Osteoblast (primary cell): ENCODE measurements at regions not wholly inside any gene's neighbourhood (a gene's known extent, or its start where the extent isn't known, plus 50 kb on each side); places are given as distances from the start of the nearest gene placed in this dataset.

ENCODE experiments used
- DNase-seq: peaks from one replicate; pipeline ENCODE4 v3.0.0; 2011; ENCODE audit warnings: low spot score, mixed read lengths; ENCODE audit not compliant: insufficient read length; ENCODE audit errors: missing footprints
- H2AFZ ChIP-seq: 2 replicates; pipeline ENCODE4 v1.6.0; 2011; ENCODE audit warnings: mild to moderate bottlenecking, low read length
- H3K27ac ChIP-seq: 2 replicates; pipeline ENCODE4 v1.5.1; 2011; ENCODE audit warnings: mild to moderate bottlenecking, low read depth, low read length, moderate library complexity
- H3K27me3 ChIP-seq: 2 replicates; pipeline ENCODE4 v1.6.0; 2012; ENCODE audit warnings: mild to moderate bottlenecking, control low read depth, inconsistent platforms, low read length, moderate library complexity; ENCODE audit not compliant: insufficient read depth
- H3K36me3 ChIP-seq: 2 replicates; pipeline ENCODE4 v1.5.1; 2011; ENCODE audit warnings: mild to moderate bottlenecking, low read length, control low read depth, moderate library complexity; ENCODE audit not compliant: insufficient read depth
- H3K4me1 ChIP-seq: 2 replicates; pipeline ENCODE4 v1.5.1; 2011; ENCODE audit warnings: mild to moderate bottlenecking, low read length, control low read depth, moderate library complexity; ENCODE audit not compliant: insufficient read depth
- H3K4me2 ChIP-seq: 2 replicates; pipeline ENCODE4 v1.6.0; 2011; ENCODE audit warnings: mild to moderate bottlenecking, low read length; ENCODE audit not compliant: insufficient read depth
- H3K4me3 ChIP-seq: fragments of 200-600 bp; sonication (generic); 3 replicates; pipeline ENCODE4 v1.5.1; 2012; ENCODE audit warnings: mild to moderate bottlenecking, low read length, inconsistent platforms; ENCODE audit not compliant: insufficient read depth
- H3K79me2 ChIP-seq: 2 replicates; pipeline ENCODE4 v1.6.0; 2012; ENCODE audit warnings: mild to moderate bottlenecking, low read length, control low read depth, inconsistent platforms; ENCODE audit not compliant: insufficient read depth
- H3K9me3 ChIP-seq: 2 replicates; pipeline ENCODE4 v1.5.1; 2011; ENCODE audit warnings: low read depth, low read length, control low read depth
- H4K20me1 ChIP-seq: 2 replicates; pipeline ENCODE4 v1.6.0; 2012; ENCODE audit warnings: mild to moderate bottlenecking, low read length, control low read depth; ENCODE audit not compliant: insufficient read depth
- TF ChIP-seq, protein P1 (sequence below): IDR thresholded peaks from 2 replicates; pipeline ENCODE4 v1.5.1; 2011; ENCODE audit warnings: mild to moderate bottlenecking, low read depth, low read length, moderate library complexity; ENCODE audit errors: extremely low read depth

DNA sequence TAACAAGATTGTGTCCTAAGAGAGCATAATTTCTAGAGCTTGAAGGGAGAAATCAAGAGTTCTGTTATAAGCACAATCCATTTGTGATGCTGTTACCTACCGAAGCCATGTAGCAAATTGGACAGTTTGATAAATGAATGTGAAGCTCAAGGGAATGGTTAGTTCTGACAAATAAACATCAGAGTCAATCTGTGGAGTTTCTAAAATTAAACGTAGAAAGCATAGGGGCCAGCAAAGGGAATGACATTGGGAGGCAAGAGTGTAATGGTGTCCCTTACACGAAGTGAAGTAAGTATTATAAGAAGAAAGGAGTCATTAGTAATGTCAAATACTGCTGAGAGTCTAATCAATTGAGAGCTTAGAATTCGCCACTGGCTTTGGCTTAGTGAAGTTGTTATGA is 200.2 kb upstream of the SLITRK1 start:
- no peaks in the 10 kb centered on the region for H3K27me3 ChIP-seq
- H3K4me1 ChIP-seq, result no peaks in the 10 kb centered on the region
- TF ChIP-seq, protein P1, sequence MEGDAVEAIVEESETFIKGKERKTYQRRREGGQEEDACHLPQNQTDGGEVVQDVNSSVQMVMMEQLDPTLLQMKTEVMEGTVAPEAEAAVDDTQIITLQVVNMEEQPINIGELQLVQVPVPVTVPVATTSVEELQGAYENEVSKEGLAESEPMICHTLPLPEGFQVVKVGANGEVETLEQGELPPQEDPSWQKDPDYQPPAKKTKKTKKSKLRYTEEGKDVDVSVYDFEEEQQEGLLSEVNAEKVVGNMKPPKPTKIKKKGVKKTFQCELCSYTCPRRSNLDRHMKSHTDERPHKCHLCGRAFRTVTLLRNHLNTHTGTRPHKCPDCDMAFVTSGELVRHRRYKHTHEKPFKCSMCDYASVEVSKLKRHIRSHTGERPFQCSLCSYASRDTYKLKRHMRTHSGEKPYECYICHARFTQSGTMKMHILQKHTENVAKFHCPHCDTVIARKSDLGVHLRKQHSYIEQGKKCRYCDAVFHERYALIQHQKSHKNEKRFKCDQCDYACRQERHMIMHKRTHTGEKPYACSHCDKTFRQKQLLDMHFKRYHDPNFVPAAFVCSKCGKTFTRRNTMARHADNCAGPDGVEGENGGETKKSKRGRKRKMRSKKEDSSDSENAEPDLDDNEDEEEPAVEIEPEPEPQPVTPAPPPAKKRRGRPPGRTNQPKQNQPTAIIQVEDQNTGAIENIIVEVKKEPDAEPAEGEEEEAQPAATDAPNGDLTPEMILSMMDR, result no peak
- H2AFZ ChIP-seq, result no peak overlapping the region
- H3K36me3 ChIP-seq, result no peaks in the 10 kb centered on the region
- no peaks in the 10 kb centered on the region for H3K9me3 ChIP-seq
- H4K20me1 ChIP-seq, result no peaks in the 10 kb centered on the region
- H3K27ac ChIP-seq, result no peak overlapping the region
- H3K79me2 ChIP-seq, result no peaks in the 10 kb centered on the region
- DNase-seq, result no peak
- H3K4me2 ChIP-seq, result no peak overlapping the region
- no peak overlapping the region for H3K4me3 ChIP-seq

DNA sequence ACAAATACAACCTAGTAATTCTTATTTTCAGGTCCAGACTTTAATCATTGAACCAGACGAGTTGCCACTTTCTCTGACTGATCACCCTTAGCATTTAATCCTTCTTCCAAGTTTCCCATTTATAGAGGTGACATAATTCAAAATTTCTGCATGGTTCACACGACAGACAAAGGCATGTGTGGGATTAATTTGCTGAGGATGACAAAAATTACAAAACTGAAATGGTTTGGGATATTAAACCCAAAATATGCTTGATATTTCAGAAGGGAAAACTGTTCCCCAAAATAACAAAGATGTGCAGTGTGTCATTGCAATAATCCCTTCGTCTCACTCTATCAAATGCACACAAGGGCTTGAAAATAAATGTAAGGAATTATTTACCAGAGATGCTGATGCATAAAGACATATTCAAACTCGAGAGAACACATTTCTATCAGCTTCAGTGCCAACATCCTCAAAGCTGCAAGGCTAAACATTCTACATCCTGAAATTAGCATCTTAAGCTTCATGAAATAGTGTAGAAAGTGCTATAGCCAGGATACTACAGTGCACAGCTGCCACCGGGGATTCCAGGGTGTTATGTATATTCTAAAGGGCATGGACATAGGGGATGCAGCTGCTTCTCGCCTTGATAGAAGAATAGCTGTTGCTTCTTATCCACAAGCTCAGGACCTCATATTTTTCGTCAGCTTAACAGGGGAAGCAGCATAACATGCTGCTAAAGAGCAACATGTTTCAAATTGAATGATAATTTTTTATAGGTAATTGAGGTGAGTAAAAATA is 198.7 kb upstream of the SLITRK1 start:
- H3K27ac ChIP-seq, result no peak overlapping the region
- H2AFZ ChIP-seq, result no peak overlapping the region
- H3K36me3 ChIP-seq, result no peaks in the 10 kb centered on the region
- DNase-seq, result no peak
- H3K4me2 ChIP-seq, result no peak overlapping the region
- H3K27me3 ChIP-seq, result no peaks in the 10 kb centered on the region
- no peaks in the 10 kb centered on the region for H3K9me3 ChIP-seq
- H3K4me3 ChIP-seq, result no peak overlapping the region
- H3K79me2 ChIP-seq, result no peaks in the 10 kb centered on the region
- no peaks in the 10 kb centered on the region for H3K4me1 ChIP-seq
- H4K20me1 ChIP-seq, result no peaks in the 10 kb centered on the region
- TF ChIP-seq, protein P1, result no peak

DNA sequence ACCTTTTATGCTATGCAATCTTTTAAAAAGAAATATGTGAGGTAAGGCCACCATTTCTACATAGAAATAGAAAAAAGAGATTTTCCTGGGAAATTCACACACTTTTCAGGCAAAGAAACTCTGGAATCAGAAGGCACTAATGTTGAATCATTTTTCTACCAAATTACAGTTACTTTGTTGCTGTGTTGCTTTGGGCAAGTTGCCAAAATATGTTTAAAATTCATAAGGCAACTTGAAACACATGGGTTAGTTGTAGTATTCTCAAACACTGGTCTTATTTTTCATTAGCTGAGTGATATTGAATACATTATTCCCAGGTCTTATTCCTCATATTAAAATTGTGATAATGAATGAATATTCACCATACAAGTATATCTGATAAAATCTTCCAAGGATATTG is 195.0 kb upstream of the SLITRK1 start:
- H3K4me3 ChIP-seq, result no peak overlapping the region
- TF ChIP-seq, protein P1, result no peak
- H3K36me3 ChIP-seq, result no peaks in the 10 kb centered on the region
- H3K27me3 ChIP-seq, result no peaks in the 10 kb centered on the region
- no peak for DNase-seq
- no peak overlapping the region for H3K4me2 ChIP-seq
- H2AFZ ChIP-seq, result no peak overlapping the region
- no peaks in the 10 kb centered on the region for H4K20me1 ChIP-seq
- H3K27ac ChIP-seq, result no peak overlapping the region
- no peaks in the 10 kb centered on the region for H3K79me2 ChIP-seq
- H3K9me3 ChIP-seq, result no peaks in the 10 kb centered on the region
- no peaks in the 10 kb centered on the region for H3K4me1 ChIP-seq

DNA sequence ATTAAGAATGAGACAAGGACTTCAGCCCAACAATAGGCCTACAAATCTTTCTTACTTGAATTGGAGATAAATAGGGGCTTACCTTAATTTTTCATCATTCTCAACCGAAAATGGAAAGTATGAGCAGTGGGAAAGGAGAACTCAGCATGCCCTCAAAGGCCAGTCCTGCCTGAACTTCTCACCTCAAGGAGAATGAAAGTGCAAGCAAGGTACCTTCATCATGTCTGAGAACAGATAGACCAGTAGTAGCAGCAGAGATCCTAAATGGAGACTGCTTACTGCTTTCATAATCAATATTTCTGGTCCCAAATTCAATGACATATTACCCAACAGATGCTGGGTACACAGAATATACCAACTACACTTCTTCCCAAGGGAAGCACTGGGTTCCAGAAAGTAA is 194.0 kb upstream of the SLITRK1 start:
- H3K27ac ChIP-seq, result no peak overlapping the region
- H3K36me3 ChIP-seq, result no peaks in the 10 kb centered on the region
- no peaks in the 10 kb centered on the region for H3K27me3 ChIP-seq
- DNase-seq, result no peak
- no peaks in the 10 kb centered on the region for H4K20me1 ChIP-seq
- H2AFZ ChIP-seq, result no peak overlapping the region
- no peak overlapping the region for H3K4me2 ChIP-seq
- TF ChIP-seq, protein P1, result no peak
- H3K4me1 ChIP-seq, result no peaks in the 10 kb centered on the region
- no peak overlapping the region for H3K4me3 ChIP-seq
- no peaks in the 10 kb centered on the region for H3K79me2 ChIP-seq
- H3K9me3 ChIP-seq, result no peaks in the 10 kb centered on the region
